ENCODE measurements at regions not wholly inside any gene's neighbourhood (a gene's known extent, or its start where the extent isn't known, plus 50 kb on each side); places are given as distances from the start of the nearest gene placed in this dataset.
A peak's percentile ranks its signal among the peaks of the same experiment; 100 is the strongest.

DNA sequence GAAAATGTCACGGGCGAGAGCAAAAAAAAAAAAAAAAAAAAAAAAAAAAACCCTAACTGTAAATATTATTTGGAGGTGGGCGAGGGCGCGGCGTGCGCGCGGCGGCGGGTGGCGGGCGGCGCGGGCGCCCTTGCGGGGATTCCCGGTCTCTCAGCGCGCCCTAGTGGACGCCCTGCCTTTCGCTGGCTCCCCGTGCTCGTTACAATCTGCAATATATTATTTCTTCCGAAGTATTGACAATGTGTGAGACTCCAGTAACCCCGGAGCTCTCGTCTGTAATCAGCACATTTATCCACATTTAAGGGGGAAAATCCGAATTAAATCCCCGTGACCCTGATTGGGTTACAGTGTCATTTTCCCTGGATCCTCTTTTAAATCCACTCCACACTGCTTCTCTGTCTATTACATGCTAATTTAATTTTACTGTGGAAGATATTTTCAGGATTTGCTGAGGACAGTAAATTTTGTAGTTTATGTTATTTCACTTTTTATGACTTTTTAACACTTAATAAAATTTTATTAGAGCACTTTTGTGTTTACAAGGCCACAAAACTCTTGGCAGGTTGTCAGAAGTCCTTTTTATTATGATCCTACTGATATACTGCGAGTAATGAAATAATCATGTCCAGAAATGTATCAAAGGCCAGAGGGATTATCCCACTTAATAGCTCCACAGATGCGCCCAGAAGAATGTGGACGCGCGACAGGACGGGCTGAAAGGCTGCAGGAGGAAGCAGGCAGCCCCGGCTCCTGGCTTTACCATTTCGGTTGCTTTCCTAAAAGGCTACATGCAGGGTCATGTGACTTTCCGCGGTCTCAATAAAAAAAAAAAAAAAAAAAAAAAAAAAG, 369.1 kb downstream of the MTX2 start:
- H3K27me3 ChIP-seq, result peaks cover 89% of the 10 kb centered on the region
- peak; percentile 79 for DNase-seq
- H3K36me3 ChIP-seq, result no peaks in the 10 kb centered on the region
- intact Hi-C loops (cut with DNase I), result loop anchor here (5.0 kb wide), 1 partner anchor 511 kb away; the partner anchor contains the start of gene HOXD8
- no peaks in the 10 kb centered on the region for H3K9me3 ChIP-seq
- H3K4me1 ChIP-seq, result peaks cover 7% of the 10 kb centered on the region
- peak overlapping the region; percentile 58 for H3K4me3 ChIP-seq
- ATAC-seq, result peak; percentile 92
- no peak overlapping the region for H3K27ac ChIP-seq
- TF ChIP-seq, protein P1, sequence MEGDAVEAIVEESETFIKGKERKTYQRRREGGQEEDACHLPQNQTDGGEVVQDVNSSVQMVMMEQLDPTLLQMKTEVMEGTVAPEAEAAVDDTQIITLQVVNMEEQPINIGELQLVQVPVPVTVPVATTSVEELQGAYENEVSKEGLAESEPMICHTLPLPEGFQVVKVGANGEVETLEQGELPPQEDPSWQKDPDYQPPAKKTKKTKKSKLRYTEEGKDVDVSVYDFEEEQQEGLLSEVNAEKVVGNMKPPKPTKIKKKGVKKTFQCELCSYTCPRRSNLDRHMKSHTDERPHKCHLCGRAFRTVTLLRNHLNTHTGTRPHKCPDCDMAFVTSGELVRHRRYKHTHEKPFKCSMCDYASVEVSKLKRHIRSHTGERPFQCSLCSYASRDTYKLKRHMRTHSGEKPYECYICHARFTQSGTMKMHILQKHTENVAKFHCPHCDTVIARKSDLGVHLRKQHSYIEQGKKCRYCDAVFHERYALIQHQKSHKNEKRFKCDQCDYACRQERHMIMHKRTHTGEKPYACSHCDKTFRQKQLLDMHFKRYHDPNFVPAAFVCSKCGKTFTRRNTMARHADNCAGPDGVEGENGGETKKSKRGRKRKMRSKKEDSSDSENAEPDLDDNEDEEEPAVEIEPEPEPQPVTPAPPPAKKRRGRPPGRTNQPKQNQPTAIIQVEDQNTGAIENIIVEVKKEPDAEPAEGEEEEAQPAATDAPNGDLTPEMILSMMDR (IDR thresholded peaks at IDR 0.05), result peak; percentile 79

DNA sequence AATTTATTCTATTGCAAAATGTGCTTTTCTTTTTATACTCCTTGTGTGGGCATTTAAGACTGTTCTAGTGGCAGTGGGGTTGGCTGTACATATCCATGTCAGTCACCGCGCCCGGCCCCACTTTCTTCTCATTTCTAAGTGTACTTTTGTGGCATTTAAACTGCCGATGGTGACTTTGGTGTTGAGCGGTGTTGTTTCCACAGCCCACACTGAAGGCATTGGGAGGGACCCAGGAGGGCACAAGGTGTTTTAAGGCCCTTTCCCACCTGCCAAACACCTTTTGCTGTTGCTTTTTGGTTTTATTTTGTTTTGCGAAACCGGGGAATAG, 369.7 kb downstream of the MTX2 start:
- no peak overlapping the region for H3K4me3 ChIP-seq
- H3K4me1 ChIP-seq, result peaks cover 7% of the 10 kb centered on the region
- no peaks in the 10 kb centered on the region for H3K36me3 ChIP-seq
- H3K27ac ChIP-seq, result no peak overlapping the region
- peaks cover 90% of the 10 kb centered on the region for H3K27me3 ChIP-seq
- intact Hi-C loops (cut with DNase I), result loop anchor here (5.0 kb wide), 1 partner anchor 512 kb away; the partner anchor contains the start of gene HOXD8
- ATAC-seq (no peak), DNase-seq (no peak)
- TF ChIP-seq, protein P1 (IDR thresholded peaks at IDR 0.05), result no peak
- H3K9me3 ChIP-seq, result no peaks in the 10 kb centered on the region

DNA sequence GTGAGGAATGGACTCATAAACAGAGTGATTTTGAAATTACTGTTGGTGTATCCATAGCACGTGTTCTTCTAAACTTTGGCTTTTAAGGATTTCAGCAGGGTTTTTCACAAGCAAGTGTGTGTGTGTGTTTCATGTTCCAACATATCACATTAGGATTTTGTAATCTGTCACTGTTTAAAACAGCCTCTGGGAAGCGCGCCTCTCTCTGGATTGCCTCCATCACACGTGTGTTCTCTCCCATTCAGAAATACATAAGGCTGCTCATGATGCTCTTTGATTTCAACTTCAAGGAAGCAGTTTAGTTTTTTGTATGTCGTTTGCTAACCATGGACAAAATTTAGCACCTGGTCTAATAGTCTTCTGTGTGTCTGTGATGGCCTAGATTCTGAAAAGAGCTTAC, 370.4 kb downstream of the MTX2 start:
- H3K36me3 ChIP-seq, result no peaks in the 10 kb centered on the region
- H3K4me1 ChIP-seq, result peaks cover 7% of the 10 kb centered on the region
- TF ChIP-seq, protein P1 (IDR thresholded peaks at IDR 0.05), result no peak
- H3K27ac ChIP-seq, result no peak overlapping the region
- ATAC-seq (no peak), DNase-seq (no peak)
- intact Hi-C loops (cut with DNase I), result loop anchor here (5.0 kb wide), 1 partner anchor 512 kb away; the partner anchor contains the start of gene HOXD8
- H3K9me3 ChIP-seq, result no peaks in the 10 kb centered on the region
- peaks cover 86% of the 10 kb centered on the region for H3K27me3 ChIP-seq
- no peak overlapping the region for H3K4me3 ChIP-seq

DNA sequence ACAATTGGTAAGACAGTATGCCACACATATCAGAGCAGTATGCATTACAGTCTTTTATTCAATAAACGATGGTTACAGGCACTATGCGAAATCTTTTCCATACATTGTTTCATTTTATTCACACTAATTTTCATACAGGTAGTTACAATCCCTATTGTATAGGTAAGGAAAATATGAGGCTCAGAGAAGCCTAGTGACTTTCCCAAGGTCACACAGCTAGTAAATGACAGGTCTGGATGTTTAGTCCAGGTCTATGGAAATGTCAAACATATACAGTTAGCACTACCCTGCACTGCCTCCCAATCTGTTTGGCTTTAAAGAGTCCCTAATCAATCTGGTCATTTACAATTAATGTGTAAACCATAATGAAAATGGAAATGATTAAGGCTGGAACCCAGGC, 372.2 kb downstream of the MTX2 start:
- Histone ChIP-seq H3K4me1 (peaks cover 7% of the 10 kb centered on the region), H3K9me3 (no peaks in the 10 kb centered on the region), H3K36me3 (no peaks in the 10 kb centered on the region), H3K27ac (no peak overlapping the region), H3K27me3 (peaks cover 78% of the 10 kb centered on the region), H3K4me3 (no peak overlapping the region)
- no peak for DNase-seq
- no peak for ATAC-seq
- intact Hi-C loops (cut with DNase I), result no loop called here
- TF ChIP-seq, protein P1 (IDR thresholded peaks at IDR 0.05), result no peak

DNA sequence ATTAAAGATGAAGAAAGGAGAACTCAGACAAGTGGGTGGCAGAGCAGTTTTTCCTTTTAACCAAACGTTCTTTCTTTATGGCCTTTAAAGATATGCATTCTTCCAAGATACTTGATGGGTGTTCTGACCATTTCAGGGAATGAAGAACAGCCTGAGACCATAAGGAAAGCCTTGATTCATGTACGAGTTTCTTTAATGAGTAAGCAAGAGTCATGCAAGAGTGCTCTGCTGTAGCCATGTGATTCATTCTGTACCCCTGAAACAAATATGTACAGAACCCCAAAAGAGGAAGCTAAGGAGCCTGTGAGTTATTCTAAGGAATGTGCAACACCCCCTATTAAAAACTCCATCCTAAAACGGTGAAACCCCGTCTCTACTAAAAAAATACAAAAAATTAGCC, 372.8 kb downstream of the MTX2 start:
- DNase-seq, result no peak
- no peaks in the 10 kb centered on the region for H3K9me3 ChIP-seq
- ATAC-seq, result no peak
- TF ChIP-seq, protein P1 (IDR thresholded peaks at IDR 0.05), result no peak
- peaks cover 78% of the 10 kb centered on the region for H3K27me3 ChIP-seq
- no peak overlapping the region for H3K27ac ChIP-seq
- H3K4me1 ChIP-seq, result peaks cover 7% of the 10 kb centered on the region
- no peaks in the 10 kb centered on the region for H3K36me3 ChIP-seq
- no peak overlapping the region for H3K4me3 ChIP-seq
- intact Hi-C loops (cut with DNase I), result no loop called here

All from upper lobe of right lung (tissue), 1 donor.